Astrocyte (in vitro differentiated cells and primary cell): ENCODE measurements at regions not wholly inside any gene's neighbourhood (a gene's known extent, or its start where the extent isn't known, plus 50 kb on each side); places are given as distances from the start of the nearest gene placed in this dataset.

Experiments
- DNase-seq: peaks from one replicate; pipeline ENCODE4 v3.0.0-alpha.2; 2010; ENCODE audit warnings: low read depth
- FAIRE-seq: peaks from 2 replicates; lab custom pipeline; 2011; peaks lifted over from hg19 to GRCh38; lab: Jason Lieb, UNC
- H2AFZ ChIP-seq: 2 replicates; pipeline ENCODE4 v1.6.0; 2012; ENCODE audit warnings: low read depth, low read length, inconsistent platforms
- H3K27ac ChIP-seq: 2 replicates; pipeline ENCODE4 v1.5.1; 2011; ENCODE audit warnings: low read depth, low read length, inconsistent platforms
- H3K27me3 ChIP-seq: 2 replicates; pipeline ENCODE4 v1.6.0; 2011; ENCODE audit warnings: low read length, inconsistent platforms; ENCODE audit not compliant: insufficient read depth
- H3K36me3 ChIP-seq: 2 replicates; pipeline ENCODE4 v1.5.1; 2011; ENCODE audit warnings: low read length, inconsistent platforms; ENCODE audit not compliant: insufficient read depth
- H3K4me1 ChIP-seq: 2 replicates; pipeline ENCODE4 v1.5.1; 2011; ENCODE audit warnings: low read length, inconsistent platforms; ENCODE audit not compliant: insufficient read depth
- H3K4me2 ChIP-seq: 2 replicates; pipeline ENCODE4 v1.6.0; 2012; ENCODE audit warnings: low read length, inconsistent platforms
- H3K4me3 ChIP-seq: 2 replicates; pipeline ENCODE4 v1.5.1; 2011; ENCODE audit warnings: low read depth, mild to moderate bottlenecking, low read length, inconsistent platforms; ENCODE audit not compliant: insufficient read depth
- H3K79me2 ChIP-seq: 2 replicates; pipeline ENCODE4 v1.6.0; 2012; ENCODE audit warnings: mild to moderate bottlenecking, low read length, inconsistent platforms; ENCODE audit not compliant: insufficient read depth
- H3K9ac ChIP-seq: 2 replicates; pipeline ENCODE4 v1.6.0; 2012; ENCODE audit warnings: mild to moderate bottlenecking, low read length, inconsistent platforms
- H3K9me3 ChIP-seq: 2 replicates; pipeline ENCODE4 v1.5.1; 2012; ENCODE audit warnings: low read depth, mild to moderate bottlenecking, low read length, inconsistent platforms; ENCODE audit not compliant: insufficient read depth
- H4K20me1 ChIP-seq: 2 replicates; pipeline ENCODE4 v1.6.0; 2012; ENCODE audit warnings: low read length, inconsistent platforms; ENCODE audit not compliant: insufficient read depth
- H3K27ac Mint-ChIP-seq: one replicate; pipeline ENCODE4 v1.8.0; 2021; ENCODE audit warnings: mild to moderate bottlenecking, mixed read lengths; ENCODE audit not compliant: unreplicated experiment
- H3K27me3 Mint-ChIP-seq: one replicate; pipeline ENCODE4 v1.8.0; 2021; ENCODE audit warnings: low read depth, mixed read lengths; ENCODE audit not compliant: unreplicated experiment
- H3K36me3 Mint-ChIP-seq: one replicate; pipeline ENCODE4 v1.8.0; 2021; ENCODE audit warnings: low read depth, mixed read lengths; ENCODE audit not compliant: unreplicated experiment
- H3K4me1 Mint-ChIP-seq: one replicate; pipeline ENCODE4 v1.8.0; 2021; ENCODE audit warnings: low read depth, mixed read lengths; ENCODE audit not compliant: unreplicated experiment
- H3K4me3 Mint-ChIP-seq: one replicate; pipeline ENCODE4 v1.8.0; 2021; ENCODE audit warnings: mild to moderate bottlenecking, moderate library complexity, mixed read lengths; ENCODE audit not compliant: unreplicated experiment
- H3K9me3 Mint-ChIP-seq: one replicate; pipeline ENCODE4 v1.8.0; 2021; ENCODE audit warnings: mild to moderate bottlenecking, mixed read lengths; ENCODE audit not compliant: unreplicated experiment
- CTCF ChIP-seq: IDR thresholded peaks from 2 replicates; pipeline ENCODE4 v1.5.1; 2011; ENCODE audit warnings: low read depth, mild to moderate bottlenecking, inconsistent platforms, low read length, moderate library complexity; ENCODE audit not compliant: insufficient read depth
- EZH2 ChIP-seq: IDR thresholded peaks from 2 replicates; pipeline ENCODE4 v1.6.1; 2012; ENCODE audit warnings: mild to moderate bottlenecking, low read length, inconsistent platforms; ENCODE audit not compliant: insufficient read depth

- peak overlapping the region; percentile 44 for H3K9ac ChIP-seq
- FAIRE-seq (peak; percentile 58), DNase-seq (peak; percentile 81)
- peak overlapping the region; percentile 74 for H3K27ac ChIP-seq
- peak overlapping the region; percentile 45 for H3K4me2 ChIP-seq
- Mint-ChIP-seq H3K4me3 (no peak overlapping the region), H3K4me1 (no peaks in the 10 kb centered on the region), H3K9me3 (peaks cover 15% of the 10 kb centered on the region), H3K27ac (no peak overlapping the region), H3K27me3 (no peaks in the 10 kb centered on the region), H3K36me3 (no peaks in the 10 kb centered on the region)
- H3K79me2 ChIP-seq: no peaks in the 10 kb centered on the region
- H3K36me3 ChIP-seq: no peaks in the 10 kb centered on the region
- TF ChIP-seq EZH2: no peak
- TF ChIP-seq CTCF: no peak
- H3K4me3 ChIP-seq: no peak overlapping the region
- H4K20me1 ChIP-seq: no peaks in the 10 kb centered on the region
- peak overlapping the region; percentile 30 for H2AFZ ChIP-seq
- no peaks in the 10 kb centered on the region for H3K27me3 ChIP-seq
- H3K4me1 ChIP-seq: peaks cover 13% of the 10 kb centered on the region
- no peaks in the 10 kb centered on the region for H3K9me3 ChIP-seq
These were observed 1141.2 kb upstream of the TMEM132C start for GRCh38 chr12:127125607-127126259.

- H3K27me3 Mint-ChIP-seq: no peaks in the 10 kb centered on the region
- FAIRE-seq: no peak
- peaks cover 13% of the 10 kb centered on the region for H3K9me3 Mint-ChIP-seq
- H3K4me3 ChIP-seq: no peak overlapping the region
- H3K4me1 ChIP-seq: peaks cover 13% of the 10 kb centered on the region
- peak overlapping the region; percentile 73 for H3K27ac ChIP-seq
- no peak overlapping the region for H3K4me3 Mint-ChIP-seq
- no peaks in the 10 kb centered on the region for H3K4me1 Mint-ChIP-seq
- H3K36me3 Mint-ChIP-seq: no peaks in the 10 kb centered on the region
- no peaks in the 10 kb centered on the region for H4K20me1 ChIP-seq
- H3K27me3 ChIP-seq: no peaks in the 10 kb centered on the region
- H3K36me3 ChIP-seq: no peaks in the 10 kb centered on the region
- no peaks in the 10 kb centered on the region for H3K9me3 ChIP-seq
- TF ChIP-seq CTCF (no peak), EZH2 (no peak)
- H3K4me2 ChIP-seq: peak overlapping the region; percentile 45
- peak overlapping the region; percentile 30 for H2AFZ ChIP-seq
- H3K27ac Mint-ChIP-seq: no peak overlapping the region
- no peaks in the 10 kb centered on the region for H3K79me2 ChIP-seq
- DNase-seq: no peak
- peak overlapping the region; percentile 44 for H3K9ac ChIP-seq
These were observed 1140.7 kb upstream of the TMEM132C start for GRCh38 chr12:127126260-127126628.

GRCh38 chr12:127127897-127128296 lies 1139.1 kb upstream of the TMEM132C start:
- Histone ChIP-seq H3K9me3 (no peaks in the 10 kb centered on the region), H3K27me3 (no peaks in the 10 kb centered on the region), H2AFZ (no peak overlapping the region), H3K27ac (no peak overlapping the region), H4K20me1 (no peaks in the 10 kb centered on the region), H3K4me3 (no peak overlapping the region), H3K79me2 (no peaks in the 10 kb centered on the region), H3K4me2 (no peak overlapping the region), H3K36me3 (no peaks in the 10 kb centered on the region), H3K9ac (no peak overlapping the region), H3K4me1 (peaks cover 13% of the 10 kb centered on the region)
- peaks cover 16% of the 10 kb centered on the region for H3K9me3 Mint-ChIP-seq
- no peak for DNase-seq
- TF ChIP-seq EZH2 (no peak), CTCF (no peak)
- H3K27me3 Mint-ChIP-seq: no peaks in the 10 kb centered on the region
- no peaks in the 10 kb centered on the region for H3K4me1 Mint-ChIP-seq
- no peak overlapping the region for H3K4me3 Mint-ChIP-seq
- no peak for FAIRE-seq
- no peaks in the 10 kb centered on the region for H3K36me3 Mint-ChIP-seq
- H3K27ac Mint-ChIP-seq: no peak overlapping the region
